ENCODE measurements at regions not wholly inside any gene's neighbourhood (a gene's known extent, or its start where the extent isn't known, plus 50 kb on each side); places are given as distances from the start of the nearest gene placed in this dataset.

DNA sequence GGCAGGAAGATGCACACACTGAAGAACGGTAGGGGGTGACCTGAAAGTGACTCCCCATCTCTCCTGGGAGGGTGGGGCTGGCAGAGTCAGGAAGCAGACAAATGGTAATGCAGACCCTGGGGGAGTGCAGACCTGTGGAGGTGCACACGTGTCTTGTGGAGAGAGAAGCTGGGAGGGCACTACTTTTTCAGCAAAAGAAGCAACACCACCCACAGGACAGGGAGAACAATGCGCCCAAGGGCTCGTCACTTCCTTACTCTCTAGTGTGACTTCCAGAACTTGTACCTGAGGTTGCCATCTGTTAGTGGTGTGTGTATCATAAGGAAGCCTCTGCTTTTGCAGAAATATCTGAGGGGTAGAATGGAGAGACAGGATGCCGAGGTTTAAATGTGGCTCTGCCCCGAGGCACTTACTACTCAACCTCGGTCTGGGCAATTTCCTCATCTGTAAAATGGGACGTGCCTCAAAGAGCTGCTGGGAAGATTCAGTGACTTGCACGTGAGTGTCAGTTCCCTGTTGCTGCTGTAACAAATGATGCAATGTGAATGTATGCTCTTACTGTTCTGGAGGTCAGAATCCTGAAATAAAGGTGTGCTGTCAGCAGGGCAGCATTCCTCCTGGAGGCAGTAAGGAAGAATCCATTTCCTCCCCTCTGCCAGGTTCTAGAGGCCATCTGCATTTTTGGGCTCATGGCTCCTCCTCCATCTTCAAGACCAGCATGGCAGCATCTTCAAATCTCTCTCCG, 323.4 kb downstream of the SHANK2 start:
- in situ Hi-C loops (cut with HindIII; ENCODE audit: low sequenced_read_pairs) = no loop called here

DNA sequence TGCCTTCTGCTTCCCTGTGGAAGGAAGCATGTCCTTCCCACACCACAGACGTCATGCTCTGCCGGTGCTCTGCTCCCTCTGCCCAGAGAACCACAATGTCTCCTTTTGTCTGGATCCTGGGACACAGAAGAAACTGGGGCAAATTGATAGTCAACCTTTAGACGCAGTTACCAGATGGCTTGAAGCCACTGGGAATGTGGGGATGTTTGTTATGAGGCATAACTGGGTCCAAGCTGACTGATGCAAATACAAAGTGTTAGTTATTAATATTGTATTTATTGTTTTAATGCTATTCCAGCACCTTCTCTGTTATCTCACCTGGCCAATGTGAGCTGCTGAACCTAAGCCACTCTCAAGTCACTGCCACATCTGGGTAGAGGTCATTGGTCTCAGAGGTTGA, 322.2 kb downstream of the SHANK2 start:
- in situ Hi-C loops (cut with HindIII; ENCODE audit: low sequenced_read_pairs) = no loop called here

DNA sequence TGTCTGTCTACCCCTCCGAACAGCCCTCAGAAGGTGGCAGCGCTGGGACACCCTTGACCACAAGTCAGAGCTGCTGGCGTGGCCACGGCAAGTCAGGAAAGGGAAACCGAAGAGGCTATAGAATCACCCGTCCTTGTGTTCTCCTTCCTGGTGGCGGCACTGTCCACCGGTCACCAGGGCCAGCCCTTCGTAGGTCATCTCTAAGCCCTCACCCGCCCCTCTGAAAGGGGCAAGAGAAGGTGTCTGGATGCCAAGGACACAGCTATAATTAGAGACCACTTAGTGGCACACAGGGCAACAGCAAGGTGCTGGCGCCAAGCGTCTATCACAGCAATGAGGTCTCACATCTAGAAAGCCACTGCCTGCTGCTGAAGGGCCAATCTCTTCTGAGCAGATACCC, 320.9 kb downstream of the SHANK2 start:
- in situ Hi-C loops (cut with HindIII; ENCODE audit: low sequenced_read_pairs) = no loop called here

DNA sequence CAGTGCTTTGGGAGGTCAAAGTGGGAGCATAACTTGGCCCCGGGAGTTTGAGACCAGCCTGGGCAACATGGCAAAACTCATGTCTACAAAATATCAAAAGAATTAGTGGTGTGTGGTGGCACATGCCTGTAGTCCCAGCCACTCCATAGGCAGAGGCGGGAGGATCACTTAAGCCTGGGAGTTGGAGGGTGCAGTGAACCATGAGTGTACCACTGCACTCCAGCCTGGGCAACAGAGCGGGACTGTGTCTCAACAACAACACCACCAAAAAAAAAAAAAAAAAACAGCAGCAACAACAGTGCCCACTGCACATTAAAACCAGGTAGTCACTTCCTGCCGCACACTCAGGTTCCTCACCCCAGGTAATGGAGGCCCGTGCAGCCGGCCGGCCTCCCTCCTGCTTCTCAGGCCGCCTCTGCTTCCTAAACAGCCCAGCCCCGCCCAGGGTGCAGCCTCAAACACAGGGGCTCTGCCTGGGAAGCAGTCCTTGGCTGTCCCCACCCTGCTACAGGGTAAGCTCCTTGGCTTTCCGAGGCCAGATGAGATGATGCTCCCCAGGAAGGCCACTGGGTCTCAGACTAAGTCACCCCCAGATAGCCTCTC, 318.3 kb downstream of the SHANK2 start:
- in situ Hi-C loops (cut with HindIII; ENCODE audit: low sequenced_read_pairs) = no loop called here

DNA sequence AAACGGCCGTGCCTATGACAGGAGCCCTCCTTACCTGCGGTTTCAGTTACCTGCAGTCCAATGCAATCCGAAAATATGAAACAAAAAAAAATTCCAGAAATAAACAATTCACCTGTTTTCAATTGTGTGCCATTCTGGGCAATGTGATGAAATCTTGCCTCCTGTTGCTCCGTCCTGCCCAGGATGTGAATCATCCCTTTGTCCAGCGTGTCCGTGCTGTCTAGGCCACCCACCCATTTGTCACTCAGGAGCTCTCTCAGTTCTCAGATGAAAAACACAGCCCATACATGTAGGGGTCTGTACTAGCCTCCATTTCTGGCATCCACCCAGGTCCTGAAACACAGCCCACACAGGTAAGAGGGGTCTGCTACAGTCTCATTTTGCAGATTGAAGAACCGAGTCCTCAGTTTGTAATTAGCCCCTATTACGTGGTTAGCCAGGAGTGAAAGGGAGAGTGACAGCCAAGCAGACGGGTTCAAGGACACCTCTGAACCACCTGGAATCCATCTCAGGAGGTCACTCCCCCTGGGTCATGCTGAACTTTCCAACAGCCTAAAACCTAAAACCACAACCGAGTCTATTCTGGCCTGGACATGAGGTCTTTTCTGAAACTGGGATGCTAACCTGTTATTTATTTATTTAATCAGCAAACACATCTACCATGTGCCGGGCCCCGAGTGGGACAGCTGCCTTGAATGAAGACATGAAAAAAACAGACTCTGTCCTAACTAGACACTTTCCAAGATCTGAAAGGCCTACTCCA, 317.2 kb downstream of the SHANK2 start:
- in situ Hi-C loops (cut with HindIII; ENCODE audit: low sequenced_read_pairs) = no loop called here

DNA sequence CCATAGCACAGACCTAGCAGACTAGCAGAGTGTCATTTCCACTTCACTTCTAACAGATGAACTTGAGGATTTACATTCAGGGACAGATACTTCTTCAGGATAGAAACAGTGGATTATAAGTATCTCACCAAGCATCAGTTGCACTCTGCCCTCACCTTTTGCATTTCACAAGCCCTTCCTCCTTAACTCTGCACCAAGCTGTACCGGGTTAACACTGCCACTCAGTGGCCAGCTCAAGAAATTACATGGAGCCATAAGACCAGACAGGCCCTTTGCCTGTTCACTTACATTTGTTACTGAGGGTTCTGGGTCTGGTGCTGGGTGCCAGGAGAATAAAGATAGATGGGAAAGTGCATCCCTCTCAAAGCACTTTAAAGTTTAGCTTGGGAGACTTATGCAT, 309.8 kb downstream of the SHANK2 start:
- in situ Hi-C loops (cut with HindIII; ENCODE audit: low sequenced_read_pairs) = no loop called here

DNA sequence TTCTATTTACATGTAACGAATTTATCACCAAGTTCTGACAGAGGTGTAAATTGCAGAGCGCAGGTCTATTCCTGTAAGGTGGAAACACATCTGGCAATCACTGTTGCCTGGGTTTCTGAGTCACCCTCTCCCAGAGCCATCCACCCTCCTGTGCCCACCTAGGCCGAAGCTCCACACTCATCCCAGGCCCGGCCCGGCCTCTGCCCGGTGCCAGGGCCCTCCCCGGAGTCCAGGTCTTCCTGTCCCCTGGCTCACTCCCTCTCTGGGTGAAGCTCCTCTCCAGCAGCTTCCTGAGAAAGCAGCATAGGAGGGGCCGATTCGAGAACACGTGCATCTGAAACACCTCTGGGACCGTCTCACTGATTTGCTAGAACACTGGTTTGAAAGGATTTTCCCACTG, 308.2 kb downstream of the SHANK2 start:
- in situ Hi-C loops (cut with HindIII; ENCODE audit: low sequenced_read_pairs) = no loop called here

DNA sequence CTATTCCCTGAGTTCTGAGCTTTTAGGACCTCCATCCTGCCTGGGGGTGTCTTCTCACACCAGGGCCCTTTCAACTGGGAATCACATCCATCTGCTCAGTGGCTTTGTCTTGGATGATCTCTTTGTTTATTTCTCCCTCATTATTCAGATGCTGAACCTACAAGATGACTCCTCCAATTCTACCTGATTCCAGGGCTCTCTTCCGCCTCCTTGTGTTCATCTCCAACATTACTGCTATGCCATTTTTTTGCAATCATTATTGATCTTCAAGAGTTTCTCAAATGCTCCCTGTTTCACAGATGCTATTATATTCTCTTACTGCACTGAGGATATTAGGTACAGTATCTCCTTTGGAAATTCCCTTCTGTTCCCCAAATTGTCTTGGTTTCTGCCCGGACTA, 307.7 kb downstream of the SHANK2 start:
- in situ Hi-C loops (cut with HindIII; ENCODE audit: low sequenced_read_pairs) = no loop called here

DNA sequence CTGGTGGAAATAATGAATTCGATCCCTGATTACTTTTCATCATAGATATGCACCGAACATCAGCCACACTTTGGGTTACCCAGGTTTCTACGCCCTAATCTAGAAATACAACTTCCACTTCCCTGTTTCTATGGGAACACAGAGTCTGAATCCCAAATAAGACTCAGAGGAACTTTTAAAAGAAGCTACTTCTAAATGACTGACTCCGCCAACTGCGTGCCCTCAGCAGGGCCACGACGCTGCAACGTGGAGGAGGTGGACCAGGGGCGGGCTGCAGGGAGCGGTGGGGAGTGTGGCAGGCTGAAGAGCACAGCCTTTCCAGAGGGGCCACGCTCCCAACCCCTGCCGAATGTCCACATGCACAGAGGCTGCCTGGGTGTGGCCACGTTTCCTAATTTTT, 304.0 kb downstream of the SHANK2 start:
- in situ Hi-C loops (cut with HindIII; ENCODE audit: low sequenced_read_pairs) = no loop called here

DNA sequence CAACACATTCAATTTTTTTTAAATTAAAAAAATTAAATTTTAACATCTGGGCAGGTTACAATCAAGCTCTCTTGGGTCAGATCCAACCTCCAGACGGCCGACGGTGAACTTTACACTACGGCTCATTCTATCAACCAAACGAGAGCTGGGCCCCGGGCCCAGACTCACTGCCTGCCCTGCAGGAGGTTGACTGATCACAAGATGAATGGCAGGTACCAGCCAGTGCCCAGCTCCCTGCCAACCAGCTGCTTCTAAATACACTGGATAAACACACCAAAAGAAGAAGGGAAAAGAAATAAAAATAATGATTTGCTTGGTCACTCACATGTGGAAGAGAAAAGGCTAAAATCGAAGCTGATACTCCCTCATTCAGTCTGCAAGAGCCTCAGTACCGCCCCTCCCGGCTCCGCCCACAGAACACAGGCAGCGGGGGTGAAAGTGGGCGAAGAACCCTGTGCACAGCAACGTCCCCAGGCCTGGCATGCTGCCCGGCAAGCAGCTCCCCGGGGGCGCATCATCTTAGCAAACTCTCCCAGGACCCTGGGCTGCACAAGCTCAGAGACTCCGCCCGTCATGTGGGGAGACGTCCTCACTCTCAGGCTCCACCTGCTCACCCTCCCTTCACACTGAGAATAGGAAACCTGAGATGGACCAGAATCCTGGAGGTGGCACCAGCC, 303.4 kb downstream of the SHANK2 start:
- in situ Hi-C loops (cut with HindIII; ENCODE audit: low sequenced_read_pairs) = no loop called here

DNA sequence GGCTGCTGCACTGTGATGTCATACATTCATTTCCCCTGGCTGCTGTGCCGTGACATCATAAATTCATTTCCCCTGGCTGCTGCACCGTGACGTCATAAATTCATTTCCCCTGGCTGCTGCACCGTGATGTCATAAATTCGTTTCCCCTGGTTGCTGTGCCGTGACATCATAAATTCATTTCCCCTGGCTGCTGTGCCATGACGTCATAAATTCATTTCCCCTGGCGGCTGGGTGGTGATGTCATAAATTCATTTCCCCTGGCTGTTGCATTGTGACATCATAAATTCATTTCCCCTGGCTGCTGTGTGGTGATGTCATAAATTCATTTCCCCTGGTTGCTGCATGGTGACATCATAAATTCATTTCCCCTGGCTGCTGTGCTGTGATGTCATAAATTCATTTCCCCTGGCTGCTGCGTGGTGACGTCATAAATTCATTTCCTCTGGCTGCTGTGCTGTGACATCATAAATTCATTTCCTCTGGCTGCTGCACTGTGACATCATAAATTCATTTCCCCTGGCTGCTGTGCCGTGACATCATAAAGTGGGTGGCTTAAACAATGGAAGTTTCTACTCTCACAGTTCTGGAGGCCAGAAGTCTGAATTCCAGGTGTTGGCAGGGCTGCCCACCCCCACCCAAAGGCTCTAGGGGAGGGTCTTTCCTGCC, 301.1 kb downstream of the SHANK2 start:
- in situ Hi-C loops (cut with HindIII; ENCODE audit: low sequenced_read_pairs) = no loop called here

DNA sequence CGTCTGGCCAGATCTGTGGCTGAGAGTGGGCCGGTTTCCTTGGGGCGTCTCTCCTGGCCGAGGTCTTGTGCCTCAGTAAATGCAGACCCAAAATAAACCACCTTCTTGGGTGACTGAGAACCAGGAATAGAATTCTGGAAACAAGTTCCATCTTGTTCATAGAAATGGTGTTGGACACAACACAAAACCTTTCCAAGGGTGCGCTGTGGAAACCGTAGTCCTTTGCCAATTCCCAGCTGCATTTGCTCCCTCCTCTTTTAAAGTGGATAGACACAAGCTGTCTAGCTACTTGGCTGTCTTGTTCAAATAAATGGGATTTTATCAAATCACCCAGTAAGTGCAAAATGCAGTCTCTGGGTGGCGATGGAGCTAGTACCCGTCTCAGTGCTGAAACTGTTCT, 300.2 kb downstream of the SHANK2 start:
- in situ Hi-C loops (cut with HindIII; ENCODE audit: low sequenced_read_pairs) = no loop called here

DNA sequence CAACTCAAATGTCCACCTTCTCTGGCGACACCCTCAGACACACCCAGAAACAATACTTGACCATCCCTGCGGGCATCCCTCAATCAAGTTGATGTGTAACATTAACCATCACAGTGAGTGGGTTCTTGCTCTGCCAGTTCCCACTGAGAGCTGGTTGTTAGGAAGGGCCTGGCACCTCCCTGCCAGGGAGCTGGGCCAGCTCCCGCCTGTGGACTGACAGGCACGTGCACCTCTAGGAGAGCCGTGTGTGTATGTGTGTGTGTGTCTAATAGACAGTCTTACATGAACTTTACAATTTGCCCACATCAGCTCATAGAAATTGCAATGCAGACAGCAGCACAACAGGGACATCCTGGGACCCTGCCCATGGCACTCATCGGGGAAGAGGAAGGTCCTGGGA, 298.7 kb downstream of the SHANK2 start:
- in situ Hi-C loops (cut with HindIII; ENCODE audit: low sequenced_read_pairs) = no loop called here

DNA sequence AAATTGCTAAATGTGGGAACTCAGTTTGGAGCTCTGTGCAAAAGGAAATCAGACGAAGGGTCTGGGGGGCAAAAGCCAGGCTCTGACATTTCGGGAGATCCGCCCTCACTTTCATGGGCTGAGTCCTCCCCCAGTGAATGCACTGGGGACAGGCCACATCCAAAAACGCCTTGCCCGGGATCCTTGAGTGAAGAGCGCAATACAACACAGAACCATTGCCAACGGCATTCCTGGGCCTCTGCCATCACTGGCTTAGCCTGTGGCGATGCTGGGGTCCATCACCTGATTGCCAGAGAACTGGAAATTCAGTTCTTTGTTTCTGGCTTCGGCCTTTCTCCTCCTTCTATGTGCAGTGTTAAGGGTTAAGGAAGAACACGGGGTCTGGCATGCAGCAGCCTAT, 297.9 kb downstream of the SHANK2 start:
- in situ Hi-C loops (cut with HindIII; ENCODE audit: low sequenced_read_pairs) = no loop called here
